ENCODE measurements at regions not wholly inside any gene's neighbourhood (a gene's known extent, or its start where the extent isn't known, plus 50 kb on each side); places are given as distances from the start of the nearest gene placed in this dataset.

DNA sequence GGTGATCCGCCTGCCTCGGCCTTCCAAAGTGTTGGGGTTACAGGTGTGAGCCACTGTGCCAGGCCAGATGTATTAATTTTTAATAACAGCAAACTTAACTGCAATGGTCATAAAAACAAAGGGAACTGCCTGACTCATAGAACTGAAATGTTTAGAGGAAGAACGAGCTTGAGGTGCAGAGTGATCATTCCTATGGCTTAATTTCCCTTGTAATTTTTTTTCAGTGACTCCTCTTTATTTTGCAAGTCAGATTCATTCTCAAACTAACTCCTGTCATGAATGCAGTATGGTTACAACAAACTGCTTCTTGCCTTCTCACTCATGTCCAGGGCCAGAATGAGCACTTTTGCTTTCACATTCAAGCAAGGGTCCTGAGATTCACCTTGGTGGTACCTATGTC, 231.3 kb downstream of the HAPSTR1 start:
- no peak for TF ChIP-seq CTCF (IDR thresholded peaks at IDR 0.05)
- no peak for TF ChIP-seq POLR2AphosphoS5 (IDR thresholded peaks at IDR 0.05)
- no peak for TF ChIP-seq EP300 (IDR thresholded peaks at IDR 0.05)
- TF ChIP-seq POLR2A (IDR thresholded peaks at IDR 0.05), result no peak

All from sigmoid colon (tissue), 4 donors.